ENCODE measurements at regions not wholly inside any gene's neighbourhood (a gene's known extent, or its start where the extent isn't known, plus 50 kb on each side); places are given as distances from the start of the nearest gene placed in this dataset.

DNA sequence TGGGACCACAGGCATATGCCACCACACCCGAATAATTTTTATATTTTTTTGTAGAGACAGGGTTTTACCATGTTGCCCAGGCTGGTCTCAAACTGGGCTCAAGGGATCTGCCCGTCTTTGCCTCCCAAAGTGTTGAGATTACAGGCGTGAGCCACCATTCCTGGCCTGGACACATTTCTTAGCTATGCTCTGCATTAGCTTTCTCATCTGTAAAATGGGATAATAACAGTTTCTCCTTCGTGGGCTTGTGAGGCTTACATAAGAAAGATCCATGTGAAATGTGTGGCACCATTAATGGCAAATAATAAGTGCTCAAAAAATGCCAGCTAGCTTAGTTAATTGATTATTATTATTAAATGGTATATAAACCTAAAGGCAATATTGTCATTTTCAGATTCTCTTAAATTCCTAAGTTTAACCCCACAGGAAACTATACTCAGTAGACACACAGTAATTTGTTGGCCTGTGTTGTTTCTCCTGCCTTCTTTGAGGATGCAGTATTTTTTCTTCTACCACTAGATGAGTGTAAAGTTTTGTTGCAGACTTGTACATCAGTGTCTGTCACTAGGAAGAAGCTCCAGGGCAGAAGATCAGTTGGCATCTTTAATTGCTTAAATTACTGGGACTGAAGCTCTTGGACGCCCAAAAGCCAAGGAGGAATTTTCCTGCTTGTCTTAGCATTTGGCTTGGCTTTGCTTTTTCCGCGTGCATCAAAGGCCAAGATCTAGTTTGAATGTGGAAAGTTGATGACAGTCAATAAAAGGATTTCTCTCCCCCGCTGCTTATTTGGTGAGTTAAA is 162.3 kb upstream of the ZNF217 start:
- TF ChIP-seq RAD21 (IDR thresholded peaks at IDR 0.05; ENCODE audit: low read depth): no peak
- no peak for TF ChIP-seq TEAD4 (IDR thresholded peaks at IDR 0.05)
- TF ChIP-seq TCF12 (IDR thresholded peaks at IDR 0.05; ENCODE audit: low read depth): no peak
- TF ChIP-seq CEBPB (IDR thresholded peaks at IDR 0.05): no peak
- TF ChIP-seq, protein P1, sequence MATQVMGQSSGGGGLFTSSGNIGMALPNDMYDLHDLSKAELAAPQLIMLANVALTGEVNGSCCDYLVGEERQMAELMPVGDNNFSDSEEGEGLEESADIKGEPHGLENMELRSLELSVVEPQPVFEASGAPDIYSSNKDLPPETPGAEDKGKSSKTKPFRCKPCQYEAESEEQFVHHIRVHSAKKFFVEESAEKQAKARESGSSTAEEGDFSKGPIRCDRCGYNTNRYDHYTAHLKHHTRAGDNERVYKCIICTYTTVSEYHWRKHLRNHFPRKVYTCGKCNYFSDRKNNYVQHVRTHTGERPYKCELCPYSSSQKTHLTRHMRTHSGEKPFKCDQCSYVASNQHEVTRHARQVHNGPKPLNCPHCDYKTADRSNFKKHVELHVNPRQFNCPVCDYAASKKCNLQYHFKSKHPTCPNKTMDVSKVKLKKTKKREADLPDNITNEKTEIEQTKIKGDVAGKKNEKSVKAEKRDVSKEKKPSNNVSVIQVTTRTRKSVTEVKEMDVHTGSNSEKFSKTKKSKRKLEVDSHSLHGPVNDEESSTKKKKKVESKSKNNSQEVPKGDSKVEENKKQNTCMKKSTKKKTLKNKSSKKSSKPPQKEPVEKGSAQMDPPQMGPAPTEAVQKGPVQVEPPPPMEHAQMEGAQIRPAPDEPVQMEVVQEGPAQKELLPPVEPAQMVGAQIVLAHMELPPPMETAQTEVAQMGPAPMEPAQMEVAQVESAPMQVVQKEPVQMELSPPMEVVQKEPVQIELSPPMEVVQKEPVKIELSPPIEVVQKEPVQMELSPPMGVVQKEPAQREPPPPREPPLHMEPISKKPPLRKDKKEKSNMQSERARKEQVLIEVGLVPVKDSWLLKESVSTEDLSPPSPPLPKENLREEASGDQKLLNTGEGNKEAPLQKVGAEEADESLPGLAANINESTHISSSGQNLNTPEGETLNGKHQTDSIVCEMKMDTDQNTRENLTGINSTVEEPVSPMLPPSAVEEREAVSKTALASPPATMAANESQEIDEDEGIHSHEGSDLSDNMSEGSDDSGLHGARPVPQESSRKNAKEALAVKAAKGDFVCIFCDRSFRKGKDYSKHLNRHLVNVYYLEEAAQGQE (IDR thresholded peaks at IDR 0.05; ENCODE audit: low read depth): no peak
- no peak for TF ChIP-seq EP300 (IDR thresholded peaks at IDR 0.05; ENCODE audit: borderline replicate concordance)
- TF ChIP-seq CREB1 (IDR thresholded peaks at IDR 0.05; ENCODE audit: low read depth): no peak

Data from Ishikawa (cell line).